HG03378 (cell line): ENCODE measurements at regions not wholly inside any gene's neighbourhood (a gene's known extent, or its start where the extent isn't known, plus 50 kb on each side); places are given as distances from the start of the nearest gene placed in this dataset.
"Not testable (repeated sequence)": the region's sequence is repeated elsewhere in the genome, so short reads cannot be mapped to it uniquely, and the experiment has no call there.

Source experiments
- ATAC-seq: cut with Tn5 transposase; IDR thresholded peaks from one replicate; pipeline ENCODE4 v1.9.1; 2021; ENCODE audit warnings: mild to moderate bottlenecking, moderate library complexity; ENCODE audit not compliant: unreplicated experiment

GRCh38 chr18:961644-962355, 57.1 kb downstream of the ADCYAP1 start:
- ATAC-seq: no peak

GRCh38 chr18:963276-963675, 58.6 kb downstream of the ADCYAP1 start:
- no peak for ATAC-seq

DNA sequence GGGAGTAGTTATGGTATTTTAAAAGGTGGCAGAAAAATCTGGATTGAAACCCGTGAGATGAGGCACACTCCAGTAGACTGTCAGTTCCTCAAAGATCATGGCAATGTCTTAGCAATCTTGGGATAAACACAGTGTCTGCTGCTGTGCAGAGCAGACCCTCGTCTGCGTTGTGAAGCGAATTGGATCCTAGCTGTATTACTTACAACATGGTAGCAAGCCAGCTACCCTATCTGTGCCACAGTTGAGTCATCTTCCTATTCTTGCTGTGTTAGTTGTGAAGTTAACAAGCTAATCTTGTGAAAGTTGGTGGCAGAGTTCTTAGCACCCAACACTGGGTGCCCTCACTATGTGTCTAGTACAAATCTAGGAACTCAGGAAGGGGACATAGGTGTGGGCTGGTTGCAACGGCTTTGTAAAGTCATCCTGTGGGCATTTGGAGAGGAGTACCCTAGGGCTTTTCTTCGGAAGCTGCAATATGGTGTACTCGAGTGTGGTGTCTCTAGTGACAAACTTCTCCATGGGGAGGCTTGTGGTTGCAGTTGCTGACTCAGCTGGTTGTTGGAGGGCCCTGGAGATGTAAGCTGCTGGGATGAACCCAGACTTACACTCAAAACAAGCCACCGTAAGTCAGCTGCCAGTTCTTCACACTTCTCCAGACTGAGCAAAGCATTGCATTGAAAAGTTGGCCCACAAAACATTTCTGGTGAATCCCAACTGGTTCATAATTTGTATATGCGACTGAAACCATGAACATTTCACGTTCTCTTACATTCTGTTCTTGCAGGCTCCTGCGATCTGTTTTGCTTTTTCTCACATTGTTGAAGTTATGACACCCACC, 61.5 kb downstream of the ADCYAP1 start:
- ATAC-seq: no peak

DNA sequence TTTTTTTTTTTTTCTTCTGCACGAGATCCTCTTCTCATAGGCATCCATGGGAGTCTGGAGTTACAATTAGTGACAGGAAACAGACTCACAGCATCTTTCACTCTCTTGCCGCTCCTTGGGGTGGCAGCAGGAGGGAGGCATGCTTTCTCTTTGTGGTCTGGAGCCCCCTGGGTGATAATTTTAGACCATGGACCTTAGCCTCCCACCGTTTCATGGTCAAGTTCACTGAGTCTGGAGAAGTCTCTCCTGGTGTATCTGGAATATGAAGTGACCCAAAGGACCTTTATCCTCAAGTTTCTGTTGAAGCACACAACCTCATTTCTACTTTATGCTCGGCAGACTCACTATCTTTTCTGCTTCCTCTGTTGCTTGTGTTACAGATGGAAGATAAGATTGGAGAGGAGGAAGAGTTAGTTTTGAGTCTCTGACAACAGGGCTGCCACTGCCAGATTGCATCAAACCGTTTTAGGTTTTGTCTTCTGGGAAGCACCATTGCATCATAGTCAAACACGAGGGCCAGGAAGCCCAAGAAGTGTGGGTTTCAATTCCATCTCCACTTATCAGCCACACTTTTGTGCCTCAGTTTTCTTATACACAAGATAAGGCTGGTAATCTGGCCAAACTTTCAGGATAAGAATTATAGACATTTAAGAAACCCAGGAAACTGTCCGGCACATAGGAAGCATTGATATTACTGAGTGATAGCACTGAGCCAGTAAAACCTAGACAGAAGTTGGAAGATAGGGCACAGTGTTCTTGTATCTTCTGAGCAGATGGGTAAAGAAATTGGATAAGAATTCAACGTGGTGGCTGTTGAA, 62.3 kb downstream of the ADCYAP1 start:
- no peak for ATAC-seq

DNA sequence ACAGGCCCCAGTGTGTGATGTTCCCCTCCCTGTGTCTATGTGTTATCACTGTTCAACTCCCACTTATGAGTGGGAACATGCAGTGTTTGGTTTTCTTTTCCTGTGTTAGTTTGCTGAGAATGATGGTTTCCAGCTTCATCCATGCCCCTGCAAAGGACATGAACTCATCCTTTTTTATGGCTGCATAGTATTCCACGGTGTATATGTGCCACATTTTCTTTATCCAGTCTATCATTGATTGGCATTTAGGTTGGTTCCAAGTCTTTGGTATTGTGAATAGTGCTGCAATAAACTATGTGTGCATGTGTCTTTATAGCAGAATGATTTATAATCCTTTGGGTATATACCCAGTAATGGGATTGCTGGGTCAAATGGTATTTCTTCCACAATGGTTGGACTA, 64.2 kb downstream of the ADCYAP1 start:
- not testable (repeated sequence) for ATAC-seq

- ATAC-seq: not testable (repeated sequence)
These were observed 64.6 kb downstream of the ADCYAP1 start for GRCh38 chr18:969311-969710.

- ATAC-seq: not testable (repeated sequence)
These were observed 69.9 kb downstream of the ADCYAP1 start for GRCh38 chr18:974606-975005.

DNA sequence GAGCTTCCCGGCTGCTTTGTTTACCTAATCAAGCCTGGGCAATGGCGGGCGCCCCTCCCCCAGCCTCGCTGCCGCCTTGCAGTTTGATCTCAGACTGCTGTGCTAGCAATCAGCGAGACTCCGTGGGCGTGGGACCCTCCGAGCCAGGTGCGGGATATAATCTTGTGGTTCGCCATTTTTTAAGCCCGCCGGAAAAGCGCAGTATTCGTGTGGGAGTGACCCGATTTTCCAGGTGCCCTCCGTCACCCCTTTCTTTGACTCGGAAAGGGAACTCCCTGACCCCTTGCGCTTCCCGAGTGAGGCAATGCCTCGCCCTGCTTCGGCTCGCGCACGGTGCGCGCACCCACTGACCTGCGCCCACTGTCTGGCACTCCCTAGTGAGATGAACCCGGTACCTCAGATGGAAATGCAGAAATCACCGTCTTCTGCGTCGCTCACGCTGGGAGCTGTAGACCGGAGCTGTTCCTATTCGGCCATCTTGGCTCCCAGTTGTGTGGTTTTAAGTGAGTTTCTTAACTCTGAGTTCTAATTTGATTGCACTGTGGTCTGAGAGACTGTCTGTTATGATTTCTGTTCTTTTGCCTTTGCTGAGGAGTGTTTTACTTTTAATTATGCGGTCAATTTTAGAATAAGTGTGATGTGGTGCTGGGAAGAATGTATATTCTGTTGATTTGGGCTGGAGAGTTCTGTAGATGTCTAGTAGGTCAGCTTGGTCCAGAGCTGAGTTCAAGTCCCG, 71.9 kb downstream of the ADCYAP1 start:
- ATAC-seq: not testable (repeated sequence)

DNA sequence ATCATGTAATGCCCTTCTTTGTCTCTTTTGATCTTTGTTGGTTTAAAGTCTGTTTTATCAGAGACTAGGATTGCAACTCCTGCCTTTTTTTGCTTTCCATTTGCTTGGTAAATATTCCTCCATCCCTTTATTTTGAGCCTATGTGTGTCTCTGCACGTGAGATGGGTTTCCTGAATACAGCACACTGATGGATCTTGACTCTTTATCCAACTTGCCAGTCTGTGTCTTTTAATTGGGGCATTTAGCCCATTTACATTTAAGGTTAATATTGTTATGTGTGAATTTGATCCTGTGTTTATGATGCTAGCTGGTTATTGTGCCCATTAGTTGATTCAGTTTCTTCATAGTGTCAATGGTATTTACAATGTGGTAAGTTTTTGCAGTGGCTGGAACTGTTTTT, 72.7 kb downstream of the ADCYAP1 start:
- ATAC-seq: not testable (repeated sequence)

GRCh38 chr18:977732-978131, 73.1 kb downstream of the ADCYAP1 start:
- not testable (repeated sequence) for ATAC-seq

GRCh38 chr18:980586-980985, 75.9 kb downstream of the ADCYAP1 start:
- ATAC-seq: no peak

DNA sequence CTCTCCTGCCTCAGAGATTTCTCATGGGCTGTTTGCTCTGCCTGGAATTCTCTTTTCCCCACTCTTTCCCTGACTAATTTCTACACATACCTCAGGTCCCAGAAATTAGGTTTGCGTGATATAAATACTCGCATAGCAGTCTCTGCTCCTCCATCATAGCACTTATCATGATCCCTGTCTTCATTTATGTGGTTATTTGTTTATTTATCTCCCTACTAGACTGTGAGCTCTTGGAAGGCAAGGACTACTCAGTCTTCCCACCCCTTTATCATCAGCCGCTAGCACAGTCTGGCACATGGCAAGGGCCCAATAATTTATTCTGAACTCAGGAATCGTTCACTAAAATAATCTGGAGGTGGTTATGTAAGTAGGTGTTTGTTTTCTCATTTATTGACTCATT, 79.3 kb downstream of the ADCYAP1 start:
- no peak for ATAC-seq

- ATAC-seq: no peak
These were observed 80.6 kb downstream of the ADCYAP1 start for GRCh38 chr18:985212-985661.

DNA sequence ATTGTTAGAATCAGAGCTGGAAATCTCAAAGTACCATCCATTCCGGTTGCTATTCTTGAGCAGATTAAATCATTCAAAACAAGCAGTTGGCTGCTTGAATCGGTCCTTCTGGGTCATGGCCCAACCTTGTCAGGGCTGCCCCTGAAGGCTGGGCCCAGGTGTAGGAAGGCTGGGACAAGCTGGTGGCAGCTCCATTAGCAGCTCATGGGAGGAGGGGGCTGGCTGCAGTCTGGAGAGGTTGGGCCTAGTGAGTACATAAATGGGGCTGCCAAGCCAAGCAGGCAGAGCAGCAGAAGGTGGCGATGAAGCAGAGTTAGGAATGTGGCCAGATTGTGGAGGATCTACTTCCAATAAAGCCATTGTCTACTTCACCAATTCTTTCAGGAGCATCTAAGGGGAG, 81.4 kb downstream of the ADCYAP1 start:
- no peak for ATAC-seq

- no peak for ATAC-seq
These were observed 81.9 kb downstream of the ADCYAP1 start for GRCh38 chr18:986552-986951.

DNA sequence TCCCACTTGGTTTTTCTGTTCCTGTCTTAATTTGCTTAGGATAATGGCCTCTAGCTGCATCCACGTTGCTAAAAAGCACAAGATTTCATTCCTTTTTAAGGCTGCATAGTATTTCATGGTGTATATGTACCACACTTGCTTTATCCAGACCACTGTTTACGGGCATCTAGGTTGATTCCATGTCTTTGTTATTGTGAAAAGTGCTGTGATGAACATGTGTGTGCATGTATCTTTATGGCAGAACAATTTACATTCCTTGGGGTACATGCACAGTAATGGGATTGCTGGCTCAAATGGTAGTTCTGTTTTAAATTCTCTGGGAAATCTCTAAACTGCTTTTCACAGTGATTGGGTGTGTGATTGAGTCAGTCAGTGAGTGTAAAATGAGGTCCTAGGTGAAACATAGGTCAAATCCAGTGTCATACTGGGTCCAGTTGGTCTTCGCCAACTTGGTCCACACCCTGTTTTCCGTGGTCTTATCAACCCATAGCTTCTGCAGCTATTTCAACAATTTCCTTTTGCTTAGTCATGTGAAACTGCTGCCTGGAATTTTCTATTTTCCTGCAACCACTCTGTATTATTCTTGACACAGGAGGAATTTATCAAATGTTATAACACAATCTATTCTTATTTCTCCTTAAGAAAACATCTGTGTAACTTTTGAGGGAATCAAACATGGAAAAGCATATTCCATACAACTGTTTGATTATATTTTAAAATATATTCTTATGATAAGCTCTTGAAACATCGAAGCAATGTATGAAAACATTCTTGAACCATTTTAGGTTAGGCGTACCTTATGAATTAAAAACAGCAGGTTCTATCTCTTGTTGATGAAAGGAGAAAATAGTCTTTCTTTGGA, 82.9 kb downstream of the ADCYAP1 start:
- ATAC-seq: no peak

- no peak for ATAC-seq
These were observed 84.8 kb downstream of the ADCYAP1 start for GRCh38 chr18:989425-989824.

GRCh38 chr18:990197-990596, 85.5 kb downstream of the ADCYAP1 start:
- ATAC-seq: no peak

DNA sequence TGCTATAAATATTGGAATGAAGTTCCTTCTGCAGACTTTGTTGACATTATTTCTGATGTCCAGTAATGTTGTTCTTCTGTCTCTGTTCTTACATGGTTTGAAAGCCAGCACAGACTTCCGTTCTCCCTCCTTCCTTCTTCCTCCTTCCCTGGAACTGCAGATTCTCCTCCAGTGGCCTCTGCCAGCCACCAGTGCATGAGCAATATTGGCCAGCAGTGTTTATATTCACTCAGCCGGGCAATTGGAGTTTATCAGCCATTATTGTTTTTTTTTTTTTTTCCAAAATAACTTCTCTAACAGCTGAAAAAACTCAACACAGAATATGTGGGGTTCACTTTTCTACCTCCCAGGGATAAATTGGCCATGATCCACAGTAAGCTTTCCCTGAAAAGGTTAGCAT, 86.8 kb downstream of the ADCYAP1 start:
- no peak for ATAC-seq

DNA sequence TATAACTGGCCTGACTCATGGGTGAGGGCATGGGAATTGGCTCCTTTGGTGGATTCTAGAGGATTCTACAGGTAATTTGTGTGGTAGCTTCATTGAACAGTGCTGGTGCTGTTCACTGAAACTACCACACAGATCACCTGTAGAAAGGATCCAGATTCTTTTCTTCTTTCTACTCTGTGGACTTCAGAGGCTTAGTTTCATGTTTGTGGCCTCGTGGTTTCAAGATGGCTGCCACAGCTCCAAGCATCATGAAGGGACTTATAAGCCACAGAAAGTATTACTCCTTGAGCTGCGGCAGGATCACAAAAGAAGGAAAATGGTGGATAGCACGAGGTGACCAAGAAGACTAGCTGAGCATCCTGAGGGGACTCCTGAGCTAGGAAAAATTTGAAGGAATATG, 88.9 kb downstream of the ADCYAP1 start:
- ATAC-seq: no peak
